HG03520 (cell line): ENCODE measurements at regions not wholly inside any gene's neighbourhood (a gene's known extent, or its start where the extent isn't known, plus 50 kb on each side); places are given as distances from the start of the nearest gene placed in this dataset.

Source experiments
- ATAC-seq: cut with Tn5 transposase; IDR thresholded peaks from one replicate; pipeline ENCODE4 v1.9.1; 2021; ENCODE audit warnings: mild to moderate bottlenecking, moderate library complexity; ENCODE audit not compliant: unreplicated experiment

GRCh38 chr11:32315121-32315520, 120.2 kb downstream of the WT1 start:
- ATAC-seq, result no peak

GRCh38 chr11:32316232-32316631, 119.1 kb downstream of the WT1 start:
- ATAC-seq, result peak; percentile 55

- ATAC-seq, result no peak
Measured at GRCh38 chr11:32316858-32317642, 118.3 kb downstream of the WT1 start.

- ATAC-seq, result no peak
Measured at GRCh38 chr11:32317643-32318042, 117.7 kb downstream of the WT1 start.

GRCh38 chr11:32318071-32319055, 117.0 kb downstream of the WT1 start:
- no peak for ATAC-seq

GRCh38 chr11:32323814-32324130, 111.6 kb downstream of the WT1 start:
- ATAC-seq, result no peak

GRCh38 chr11:32325187-32325586, 110.2 kb downstream of the WT1 start:
- ATAC-seq, result no peak

GRCh38 chr11:32325725-32326124, 109.6 kb downstream of the WT1 start:
- ATAC-seq, result no peak

GRCh38 chr11:32326522-32326921, 108.8 kb downstream of the WT1 start:
- ATAC-seq, result no peak

- ATAC-seq, result no peak
Measured at GRCh38 chr11:32328392-32328791, 106.9 kb downstream of the WT1 start.

GRCh38 chr11:32331098-32331497, 104.2 kb downstream of the WT1 start:
- no peak for ATAC-seq

- no peak for ATAC-seq
Measured at GRCh38 chr11:32331792-32332191, 103.5 kb downstream of the WT1 start.

GRCh38 chr11:32332990-32333319, 102.4 kb downstream of the WT1 start:
- no peak for ATAC-seq

GRCh38 chr11:32333320-32333991, 101.9 kb downstream of the WT1 start:
- ATAC-seq, result no peak

- no peak for ATAC-seq
Measured at GRCh38 chr11:32334822-32335221, 100.5 kb downstream of the WT1 start.
